ENCODE measurements at regions not wholly inside any gene's neighbourhood (a gene's known extent, or its start where the extent isn't known, plus 50 kb on each side); places are given as distances from the start of the nearest gene placed in this dataset.
"Not testable (repeated sequence)": the region's sequence is repeated elsewhere in the genome, so short reads cannot be mapped to it uniquely, and the experiment has no call there.

DNA sequence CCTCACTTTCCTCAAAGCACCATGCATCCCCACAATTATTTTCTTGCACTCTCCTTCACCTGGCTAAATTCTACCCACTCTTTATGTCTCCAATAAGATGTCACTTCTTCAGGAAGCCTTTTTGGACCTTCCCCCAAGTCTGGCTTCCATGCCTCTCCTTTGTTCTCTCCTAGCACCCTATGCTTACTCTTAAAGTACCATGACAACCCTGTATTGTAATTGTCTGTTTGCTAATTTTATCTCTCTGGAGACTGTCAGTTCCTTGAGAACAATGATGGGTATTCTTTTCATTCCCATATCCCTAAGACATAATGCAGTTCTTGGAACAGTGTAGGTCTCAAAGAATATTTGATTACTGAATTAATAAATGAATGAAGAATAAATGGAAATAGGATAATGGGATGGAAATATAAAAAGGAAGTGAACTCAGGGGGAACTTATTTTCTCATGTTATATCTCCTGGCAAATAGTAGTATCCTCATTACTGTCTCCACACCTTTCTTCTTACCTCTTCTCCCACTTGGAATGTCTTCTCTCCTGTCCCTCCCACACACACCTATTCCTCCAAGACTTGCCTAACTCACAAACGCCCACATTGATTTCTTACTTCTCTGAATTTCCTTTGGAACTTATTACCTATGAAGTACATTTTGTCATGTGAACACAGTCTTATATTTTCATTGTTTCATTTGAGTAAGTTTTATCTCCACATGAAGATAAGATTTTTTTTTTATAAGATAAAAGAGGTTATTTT, 499.1 kb downstream of the NFIB start:
- Mint-ChIP-seq H3K36me3 (no peaks in the 10 kb centered on the region), H3K27ac (no peak overlapping the region), H3K4me3 (no peak overlapping the region), H3K27me3 (no peaks in the 10 kb centered on the region), H3K4me1 (no peaks in the 10 kb centered on the region), H3K9me3 (peaks cover 10 to 11% of the 10 kb centered on the region in 2 donors)
- ATAC-seq (replicated peaks) = no peak
- no peak for DNase-seq

DNA sequence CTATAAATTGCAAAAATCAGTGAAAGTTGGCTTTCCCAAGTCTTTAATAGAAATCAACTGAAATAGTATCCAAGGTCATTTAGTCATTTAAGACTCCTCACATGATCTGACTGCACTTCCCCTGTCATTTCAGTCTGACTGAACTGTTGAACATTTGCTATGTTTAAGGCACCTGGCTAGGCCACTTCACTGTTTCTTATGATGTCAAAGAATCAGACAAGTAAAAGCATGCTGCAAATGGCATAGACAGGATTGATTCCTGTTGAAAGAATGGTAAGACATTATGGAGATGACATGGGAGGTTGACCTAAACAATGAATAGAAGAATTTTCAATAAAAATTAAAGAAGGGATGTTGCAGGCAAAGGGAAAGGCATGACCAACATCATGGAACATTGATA, 502.1 kb downstream of the NFIB start:
- ATAC-seq (replicated peaks) (no peak), DNase-seq (no peak)
- H3K4me1 Mint-ChIP-seq = no peaks in the 10 kb centered on the region
- no peaks in the 10 kb centered on the region for H3K36me3 Mint-ChIP-seq
- H3K4me3 Mint-ChIP-seq = no peak overlapping the region
- H3K27ac Mint-ChIP-seq = no peak overlapping the region
- no peaks in the 10 kb centered on the region for H3K27me3 Mint-ChIP-seq
- peaks cover 10 to 11% of the 10 kb centered on the region in 2 donors for H3K9me3 Mint-ChIP-seq

DNA sequence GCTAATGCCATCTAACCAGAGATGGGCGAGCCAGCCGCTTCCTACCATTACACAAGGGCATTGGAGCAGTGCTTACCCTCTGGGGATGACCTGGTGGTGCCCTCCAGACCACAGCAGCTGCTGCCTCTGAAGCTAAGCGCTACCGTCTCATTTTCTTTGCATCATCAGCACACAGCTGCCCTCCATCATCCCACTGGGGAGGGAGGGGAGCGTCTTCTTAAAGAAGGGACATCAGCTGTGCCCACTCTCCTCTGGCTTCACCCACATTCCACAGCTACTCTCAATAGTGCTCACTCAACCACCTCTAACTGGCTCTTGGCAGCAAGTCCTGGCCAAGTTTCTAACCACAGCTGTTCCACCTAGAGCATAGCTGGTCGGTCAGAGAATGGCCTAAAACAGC, 503.4 kb downstream of the NFIB start:
- no peak overlapping the region for H3K27ac Mint-ChIP-seq
- no peaks in the 10 kb centered on the region for H3K4me1 Mint-ChIP-seq
- DNase-seq = no peak
- H3K9me3 Mint-ChIP-seq = peaks cover 10 to 11% of the 10 kb centered on the region in 2 donors
- ATAC-seq (replicated peaks) = no peak
- no peaks in the 10 kb centered on the region for H3K36me3 Mint-ChIP-seq
- H3K4me3 Mint-ChIP-seq = no peak overlapping the region
- no peaks in the 10 kb centered on the region for H3K27me3 Mint-ChIP-seq

DNA sequence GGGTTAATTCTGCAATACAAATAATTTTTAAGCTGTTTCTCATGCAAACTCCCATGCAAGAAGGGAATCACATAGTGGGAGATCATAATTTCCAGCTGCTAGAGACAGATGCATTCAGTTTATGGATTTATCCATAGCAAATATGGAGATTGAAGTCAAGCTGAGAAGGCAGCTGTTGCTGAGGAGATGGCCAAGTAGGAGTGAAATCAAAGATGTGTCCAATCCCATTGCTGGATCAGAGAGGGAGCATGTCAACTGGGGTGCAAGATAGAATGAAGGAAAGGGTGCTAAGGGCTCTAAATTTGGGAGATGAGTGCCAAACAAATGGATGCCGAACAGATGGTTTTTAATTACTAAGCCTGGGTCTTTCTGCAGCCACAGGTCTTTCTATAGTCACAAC, 504.5 kb downstream of the NFIB start:
- H3K9me3 Mint-ChIP-seq = peaks cover 6 to 8% of the 10 kb centered on the region in 2 donors
- no peaks in the 10 kb centered on the region for H3K36me3 Mint-ChIP-seq
- ATAC-seq (replicated peaks) (no peak), DNase-seq (no peak)
- no peaks in the 10 kb centered on the region for H3K27me3 Mint-ChIP-seq
- H3K4me1 Mint-ChIP-seq = no peaks in the 10 kb centered on the region
- no peak overlapping the region for H3K27ac Mint-ChIP-seq
- no peak overlapping the region for H3K4me3 Mint-ChIP-seq

DNA sequence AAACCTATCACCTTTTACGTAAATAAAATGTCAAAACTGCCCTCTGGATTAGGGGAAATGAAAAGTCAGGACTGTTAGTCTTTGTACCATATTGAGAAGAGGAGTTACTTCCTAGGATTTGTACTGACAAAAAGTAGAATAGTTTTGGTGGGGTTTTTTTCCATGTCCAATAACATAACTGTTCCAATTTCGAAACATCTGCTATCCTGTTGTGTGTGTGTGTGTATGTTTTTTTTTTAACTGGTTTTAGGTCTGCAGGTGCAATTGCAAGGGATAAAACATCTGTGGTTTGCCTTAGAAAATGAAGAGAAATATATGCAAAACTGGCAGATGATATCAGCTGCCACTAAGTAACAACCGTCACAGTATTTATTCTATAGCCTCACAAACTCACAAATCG, 506.8 kb downstream of the NFIB start:
- Mint-ChIP-seq H3K27me3 (no peaks in the 10 kb centered on the region), H3K4me3 (no peak overlapping the region), H3K4me1 (no peaks in the 10 kb centered on the region), H3K27ac (no peak overlapping the region), H3K36me3 (no peaks in the 10 kb centered on the region), H3K9me3 (peaks cover 2 to 4% of the 10 kb centered on the region in 2 donors)
- ATAC-seq (replicated peaks) (no peak), DNase-seq (no peak)

DNA sequence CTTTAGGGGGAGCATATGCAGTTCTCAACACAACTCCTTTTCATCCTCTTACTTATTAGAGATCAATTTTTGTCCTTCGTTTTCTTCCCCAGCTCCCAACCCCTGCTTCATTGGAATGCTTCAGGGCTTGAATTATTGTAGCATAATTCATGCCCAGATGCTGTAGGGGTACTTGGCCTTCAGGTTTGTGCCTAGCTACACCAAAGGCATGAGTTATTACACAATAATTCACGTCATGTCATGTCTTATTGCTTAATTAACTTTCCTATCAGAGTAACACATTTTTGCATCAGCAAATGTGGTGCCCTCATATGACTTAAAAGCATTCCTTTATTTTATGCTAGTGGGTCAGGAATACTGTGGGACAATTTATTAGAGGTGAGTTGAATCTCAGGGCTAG, 507.2 kb downstream of the NFIB start:
- no peaks in the 10 kb centered on the region for H3K4me1 Mint-ChIP-seq
- H3K36me3 Mint-ChIP-seq = no peaks in the 10 kb centered on the region
- no peak overlapping the region for H3K4me3 Mint-ChIP-seq
- no peaks in the 10 kb centered on the region for H3K27me3 Mint-ChIP-seq
- H3K27ac Mint-ChIP-seq = no peak overlapping the region
- DNase-seq (no peak), ATAC-seq (replicated peaks) (no peak)
- peaks cover 2 to 4% of the 10 kb centered on the region in 2 donors for H3K9me3 Mint-ChIP-seq

DNA sequence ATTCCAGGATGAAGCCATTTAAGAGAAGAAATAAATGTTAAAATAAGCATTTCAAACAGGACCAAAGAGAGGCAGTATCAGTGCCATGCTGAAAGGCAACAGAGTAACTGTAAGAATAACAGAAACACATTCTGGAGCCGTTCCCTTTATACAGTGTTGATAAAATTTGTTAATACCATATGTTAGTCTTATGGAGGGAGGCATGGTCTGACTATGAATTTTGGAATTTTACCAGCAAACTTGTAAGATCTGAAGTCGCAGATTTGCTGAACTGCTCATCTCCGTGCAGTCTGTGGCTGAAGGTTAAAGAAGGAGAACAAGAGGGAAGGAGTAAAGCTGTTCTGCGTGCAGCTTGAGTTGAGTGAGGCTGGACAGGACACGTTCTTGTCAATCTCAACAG, 508.4 kb downstream of the NFIB start:
- no peak overlapping the region for H3K27ac Mint-ChIP-seq
- no peaks in the 10 kb centered on the region for H3K27me3 Mint-ChIP-seq
- ATAC-seq (replicated peaks) (no peak), DNase-seq (no peak)
- no peaks in the 10 kb centered on the region for H3K4me1 Mint-ChIP-seq
- peaks cover 0 to under 1% of the 10 kb centered on the region in 2 donors for H3K9me3 Mint-ChIP-seq
- no peaks in the 10 kb centered on the region for H3K36me3 Mint-ChIP-seq
- no peak overlapping the region for H3K4me3 Mint-ChIP-seq

DNA sequence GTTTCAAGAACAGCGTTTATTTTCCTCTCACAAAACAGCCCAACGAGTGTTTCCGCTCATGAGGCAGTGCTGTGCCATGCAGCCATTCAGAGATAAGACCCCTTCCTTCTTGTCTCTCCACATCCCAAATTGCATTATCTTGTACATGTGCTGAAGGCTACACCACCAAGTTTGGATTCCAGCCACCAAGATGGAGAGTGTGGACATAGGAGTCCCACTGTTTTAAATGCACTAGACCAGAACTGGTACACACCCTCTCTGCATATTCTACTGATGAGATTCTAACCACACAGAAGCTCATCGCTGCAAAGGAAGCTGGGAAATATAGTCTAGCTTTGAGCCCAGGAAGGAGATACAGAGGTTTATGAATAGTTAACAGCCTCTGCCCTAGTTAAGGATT, 509.4 kb downstream of the NFIB start:
- no peak for DNase-seq
- H3K4me1 Mint-ChIP-seq = no peaks in the 10 kb centered on the region
- no peak overlapping the region for H3K27ac Mint-ChIP-seq
- ATAC-seq (replicated peaks) = no peak
- no peaks in the 10 kb centered on the region for H3K36me3 Mint-ChIP-seq
- no peaks in the 10 kb centered on the region for H3K27me3 Mint-ChIP-seq
- no peaks in the 10 kb centered on the region for H3K9me3 Mint-ChIP-seq
- no peak overlapping the region for H3K4me3 Mint-ChIP-seq

DNA sequence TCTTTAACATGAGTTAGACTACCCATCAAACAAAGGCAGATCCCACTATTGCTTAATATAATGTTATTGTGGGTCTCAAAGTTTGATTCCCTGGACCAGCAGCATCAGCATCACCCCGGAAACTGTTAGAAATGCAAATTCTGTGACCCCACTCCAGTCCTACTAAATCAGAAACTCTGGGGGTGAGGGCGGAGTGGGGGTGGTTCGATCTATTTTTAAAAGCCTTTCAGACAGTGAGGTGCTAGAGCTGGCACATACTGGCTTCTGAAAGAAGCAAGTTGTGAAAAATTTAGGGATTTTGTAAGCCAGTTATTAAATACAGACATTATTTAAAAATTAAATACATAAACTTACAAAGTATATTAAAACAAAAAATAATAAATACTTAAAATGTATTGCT, 513.2 kb downstream of the NFIB start:
- H3K4me1 Mint-ChIP-seq = no peaks in the 10 kb centered on the region
- ATAC-seq (replicated peaks) (no peak), DNase-seq (no peak)
- H3K36me3 Mint-ChIP-seq = no peaks in the 10 kb centered on the region
- H3K4me3 Mint-ChIP-seq = no peak overlapping the region
- H3K27me3 Mint-ChIP-seq = no peaks in the 10 kb centered on the region
- peaks cover 3 to 4% of the 10 kb centered on the region in 2 donors for H3K9me3 Mint-ChIP-seq
- no peak overlapping the region for H3K27ac Mint-ChIP-seq

DNA sequence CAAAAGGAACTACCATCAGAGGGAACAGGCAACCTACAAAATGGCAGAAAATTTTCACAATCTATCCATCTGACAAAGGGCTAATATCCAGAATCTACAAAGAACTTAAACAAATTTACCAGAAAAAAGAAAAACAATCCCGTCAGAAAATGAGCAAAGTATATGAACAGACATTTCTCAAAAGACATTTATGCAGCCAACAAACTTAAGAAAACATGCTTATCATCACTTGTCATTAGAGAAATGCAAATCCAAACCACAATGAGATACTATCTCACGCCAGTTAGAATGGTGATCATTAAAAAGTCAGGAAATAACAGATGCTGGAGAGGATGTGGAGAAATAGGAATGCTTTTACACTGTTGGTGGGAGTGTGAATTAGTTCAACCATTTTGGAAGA, 516.2 kb downstream of the NFIB start:
- not testable (repeated sequence) for DNase-seq; H3K27me3 Mint-ChIP-seq; H3K27ac Mint-ChIP-seq; ATAC-seq (replicated peaks); H3K36me3 Mint-ChIP-seq; H3K4me1 Mint-ChIP-seq; H3K4me3 Mint-ChIP-seq
- H3K9me3 Mint-ChIP-seq = peaks cover 8 to 10% of the 10 kb centered on the region in 2 donors

DNA sequence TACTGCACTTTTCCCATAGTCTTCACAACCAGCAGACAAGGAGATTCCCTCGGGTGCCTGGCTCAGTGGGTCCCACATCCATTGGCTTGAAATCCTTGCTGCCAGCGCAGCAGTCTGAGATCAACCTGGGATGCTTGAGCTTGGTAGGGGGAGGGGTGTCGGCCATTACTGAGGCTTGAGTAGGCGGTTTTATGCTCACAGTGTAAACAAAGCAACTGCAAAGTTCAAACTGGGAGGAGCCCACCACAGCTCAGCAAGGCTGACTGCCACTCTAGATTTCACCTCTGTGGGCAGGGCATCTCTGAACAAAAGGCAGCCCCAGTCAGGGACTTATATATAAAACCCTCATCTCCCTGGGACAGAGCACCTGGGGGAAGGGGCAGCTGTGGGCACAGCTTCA, 512.3 kb upstream of the MPDZ start:
- no peak for DNase-seq
- no peak overlapping the region for H3K27ac Mint-ChIP-seq
- no peaks in the 10 kb centered on the region for H3K4me1 Mint-ChIP-seq
- H3K9me3 Mint-ChIP-seq = peaks cover 8 to 13% of the 10 kb centered on the region in 2 donors
- no peaks in the 10 kb centered on the region for H3K27me3 Mint-ChIP-seq
- no peak for ATAC-seq (replicated peaks)
- no peak overlapping the region for H3K4me3 Mint-ChIP-seq
- H3K36me3 Mint-ChIP-seq = no peaks in the 10 kb centered on the region

DNA sequence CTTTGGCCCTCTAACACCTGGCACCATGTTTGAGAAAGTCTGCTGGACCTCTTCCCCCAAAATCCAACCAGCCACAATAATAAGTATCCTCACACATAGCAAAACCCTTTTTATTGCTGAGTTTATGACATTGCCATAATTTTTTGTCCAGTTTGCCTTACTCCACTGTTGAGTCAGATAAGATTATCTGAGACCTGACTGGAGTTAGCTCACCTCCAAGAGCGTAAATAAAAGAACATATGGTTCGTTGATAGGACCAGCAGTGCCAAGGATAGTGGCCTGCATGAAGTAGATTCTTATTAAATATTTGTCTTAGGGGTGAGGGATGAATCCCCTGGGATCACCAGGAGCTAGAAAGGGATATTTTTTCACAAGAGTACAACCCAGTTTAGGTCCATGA, 510.6 kb upstream of the MPDZ start:
- Mint-ChIP-seq H3K36me3 (no peaks in the 10 kb centered on the region), H3K4me1 (no peaks in the 10 kb centered on the region), H3K4me3 (no peak overlapping the region), H3K27me3 (no peaks in the 10 kb centered on the region), H3K27ac (no peak overlapping the region), H3K9me3 (peaks cover 0 to 9% of the 10 kb centered on the region in 2 donors)
- ATAC-seq (replicated peaks) (no peak), DNase-seq (no peak)

DNA sequence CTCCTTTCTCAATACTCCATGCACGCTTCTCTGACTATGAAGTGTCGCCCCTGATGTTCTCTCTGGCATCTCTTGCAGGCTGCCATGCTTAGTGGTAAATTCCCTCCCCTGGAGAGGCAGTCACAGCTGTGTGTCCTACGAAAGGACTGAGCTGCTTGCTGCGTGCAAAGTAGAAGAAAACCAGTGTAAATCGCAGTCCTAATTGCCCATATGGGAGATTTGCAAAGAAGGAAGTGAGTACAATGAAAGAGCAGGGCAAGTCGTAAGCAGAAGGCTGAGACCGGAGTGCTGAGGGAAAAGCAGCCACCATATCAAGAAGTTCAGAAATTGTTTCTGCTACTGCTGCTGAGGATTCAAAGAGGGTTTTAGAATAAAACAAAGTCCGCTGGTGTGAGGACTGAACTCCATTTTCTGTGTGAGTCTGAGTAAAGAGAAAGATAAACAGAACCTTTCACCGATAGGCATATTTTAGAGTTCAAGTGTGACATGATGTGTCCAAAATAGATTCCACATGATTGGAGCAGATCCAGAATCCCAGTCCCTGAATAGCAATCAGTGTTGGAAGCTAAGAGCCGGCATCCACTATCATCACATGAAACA, 507.8 kb upstream of the MPDZ start:
- no peaks in the 10 kb centered on the region for H3K27me3 Mint-ChIP-seq
- H3K27ac Mint-ChIP-seq = no peak overlapping the region
- H3K36me3 Mint-ChIP-seq = no peaks in the 10 kb centered on the region
- no peak overlapping the region for H3K4me3 Mint-ChIP-seq
- ATAC-seq (replicated peaks) (no peak), DNase-seq (no peak)
- H3K4me1 Mint-ChIP-seq = no peaks in the 10 kb centered on the region
- H3K9me3 Mint-ChIP-seq = peaks cover 0 to 2% of the 10 kb centered on the region in 2 donors

DNA sequence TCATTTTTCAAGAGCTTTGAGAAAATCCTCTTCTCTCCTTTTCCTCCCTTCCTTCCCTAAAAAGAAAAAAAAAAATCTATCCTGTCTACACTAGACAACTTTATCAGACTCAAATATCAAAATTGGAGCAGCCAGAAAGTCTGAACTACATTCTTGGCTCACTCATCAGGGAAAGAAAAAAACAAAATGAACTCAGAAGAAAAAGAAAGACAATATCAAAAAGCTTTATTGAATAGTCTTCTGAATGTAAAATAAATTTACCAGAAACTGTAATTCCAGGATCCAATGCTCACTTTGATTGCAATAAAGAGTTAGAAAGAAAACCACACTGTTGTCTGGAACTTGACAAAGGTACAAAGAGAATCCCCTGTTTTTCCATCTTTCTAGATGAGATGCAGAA, 507.2 kb upstream of the MPDZ start:
- no peaks in the 10 kb centered on the region for H3K27me3 Mint-ChIP-seq
- no peak for DNase-seq
- ATAC-seq (replicated peaks) = no peak
- no peak overlapping the region for H3K4me3 Mint-ChIP-seq
- no peaks in the 10 kb centered on the region for H3K4me1 Mint-ChIP-seq
- no peak overlapping the region for H3K27ac Mint-ChIP-seq
- no peaks in the 10 kb centered on the region for H3K36me3 Mint-ChIP-seq
- H3K9me3 Mint-ChIP-seq = no peaks in the 10 kb centered on the region

DNA sequence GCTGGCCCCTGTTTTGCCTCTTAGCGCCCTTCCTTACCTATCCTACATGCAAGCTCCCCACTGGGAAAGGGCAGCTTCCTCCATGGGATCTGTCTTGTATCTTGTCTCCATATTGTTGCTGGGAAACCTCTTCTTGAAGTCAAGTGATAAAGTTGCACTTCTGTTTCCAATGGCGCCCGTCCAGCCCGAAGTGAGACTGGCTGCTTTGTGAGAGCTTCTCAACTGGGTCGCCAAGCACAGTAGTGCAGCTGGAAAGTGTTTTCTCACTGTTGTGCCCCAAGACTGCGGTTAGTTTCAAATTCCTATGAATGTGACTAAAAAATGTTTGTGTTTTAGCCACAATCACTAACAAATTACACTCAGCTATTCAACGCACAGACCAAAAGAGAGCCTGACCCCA, 506.6 kb upstream of the MPDZ start:
- Mint-ChIP-seq H3K9me3 (no peaks in the 10 kb centered on the region), H3K4me3 (no peak overlapping the region), H3K27ac (no peak overlapping the region), H3K27me3 (no peaks in the 10 kb centered on the region), H3K4me1 (no peaks in the 10 kb centered on the region), H3K36me3 (no peaks in the 10 kb centered on the region)
- no peak for DNase-seq
- ATAC-seq (replicated peaks) = no peak
